HFFc6 (cell line): ENCODE measurements at regions not wholly inside any gene's neighbourhood (a gene's known extent, or its start where the extent isn't known, plus 50 kb on each side); places are given as distances from the start of the nearest gene placed in this dataset.

Source experiments
- DNase-seq: peaks from one replicate; pipeline ENCODE4 v3.0.0-alpha.2; 2018
- H3K27ac Mint-ChIP-seq: 2 replicates; pipeline ENCODE4 v1.8.0; 2020; ENCODE audit warnings: mild to moderate bottlenecking, mixed read lengths
- H3K27me3 Mint-ChIP-seq: 2 replicates; pipeline ENCODE4 v1.8.0; 2021; ENCODE audit warnings: mild to moderate bottlenecking, moderate library complexity, mixed read lengths; ENCODE audit not compliant: insufficient read depth
- H3K36me3 Mint-ChIP-seq: 2 replicates; pipeline ENCODE4 v1.8.0; 2021; ENCODE audit warnings: low read depth, mixed read lengths
- H3K4me1 Mint-ChIP-seq: 2 replicates; pipeline ENCODE4 v1.8.0; 2020; ENCODE audit warnings: low read depth, mixed read lengths
- H3K4me3 Mint-ChIP-seq: 2 replicates; pipeline ENCODE4 v1.8.0; 2020; ENCODE audit warnings: mild to moderate bottlenecking, moderate library complexity, mixed read lengths
- H3K9me3 Mint-ChIP-seq: 2 replicates; pipeline ENCODE4 v1.8.0; 2020; ENCODE audit warnings: mild to moderate bottlenecking, mixed read lengths
- TF ChIP-seq, protein P1 (sequence below): fragments of 200-600 bp; sonication (generic); IDR thresholded peaks from 2 replicates; pipeline ENCODE4 v1.5.0; 2021; ENCODE audit warnings: antibody characterized with exemption, mild to moderate bottlenecking

DNA sequence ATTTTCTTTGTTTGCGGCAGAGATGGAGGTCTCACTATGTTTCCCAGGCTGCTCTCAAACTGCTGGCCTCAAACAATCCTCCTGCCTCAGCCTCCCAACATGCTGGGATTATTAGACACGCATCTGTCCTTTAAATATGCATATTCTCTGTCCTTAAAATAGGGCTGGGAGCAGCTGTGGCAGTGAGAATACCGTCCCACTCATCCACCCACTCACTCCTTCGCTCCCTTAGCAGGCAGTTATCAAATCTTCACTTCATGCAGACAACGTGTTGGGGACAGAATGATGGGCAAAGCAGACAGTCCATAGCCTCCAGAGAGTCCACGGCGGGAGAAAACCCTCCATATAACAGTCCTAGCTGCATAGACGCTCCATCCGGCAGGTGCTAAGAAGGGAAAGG is 179.4 kb downstream of the ZBTB18 start:
- no peaks in the 10 kb centered on the region for H3K9me3 Mint-ChIP-seq
- TF ChIP-seq, protein P1, sequence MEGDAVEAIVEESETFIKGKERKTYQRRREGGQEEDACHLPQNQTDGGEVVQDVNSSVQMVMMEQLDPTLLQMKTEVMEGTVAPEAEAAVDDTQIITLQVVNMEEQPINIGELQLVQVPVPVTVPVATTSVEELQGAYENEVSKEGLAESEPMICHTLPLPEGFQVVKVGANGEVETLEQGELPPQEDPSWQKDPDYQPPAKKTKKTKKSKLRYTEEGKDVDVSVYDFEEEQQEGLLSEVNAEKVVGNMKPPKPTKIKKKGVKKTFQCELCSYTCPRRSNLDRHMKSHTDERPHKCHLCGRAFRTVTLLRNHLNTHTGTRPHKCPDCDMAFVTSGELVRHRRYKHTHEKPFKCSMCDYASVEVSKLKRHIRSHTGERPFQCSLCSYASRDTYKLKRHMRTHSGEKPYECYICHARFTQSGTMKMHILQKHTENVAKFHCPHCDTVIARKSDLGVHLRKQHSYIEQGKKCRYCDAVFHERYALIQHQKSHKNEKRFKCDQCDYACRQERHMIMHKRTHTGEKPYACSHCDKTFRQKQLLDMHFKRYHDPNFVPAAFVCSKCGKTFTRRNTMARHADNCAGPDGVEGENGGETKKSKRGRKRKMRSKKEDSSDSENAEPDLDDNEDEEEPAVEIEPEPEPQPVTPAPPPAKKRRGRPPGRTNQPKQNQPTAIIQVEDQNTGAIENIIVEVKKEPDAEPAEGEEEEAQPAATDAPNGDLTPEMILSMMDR = no peak
- H3K36me3 Mint-ChIP-seq = no peaks in the 10 kb centered on the region
- H3K27me3 Mint-ChIP-seq = peaks cover 11% of the 10 kb centered on the region
- no peak overlapping the region for H3K4me3 Mint-ChIP-seq
- no peak for DNase-seq
- H3K4me1 Mint-ChIP-seq = peaks cover 35% of the 10 kb centered on the region
- H3K27ac Mint-ChIP-seq = no peak overlapping the region

DNA sequence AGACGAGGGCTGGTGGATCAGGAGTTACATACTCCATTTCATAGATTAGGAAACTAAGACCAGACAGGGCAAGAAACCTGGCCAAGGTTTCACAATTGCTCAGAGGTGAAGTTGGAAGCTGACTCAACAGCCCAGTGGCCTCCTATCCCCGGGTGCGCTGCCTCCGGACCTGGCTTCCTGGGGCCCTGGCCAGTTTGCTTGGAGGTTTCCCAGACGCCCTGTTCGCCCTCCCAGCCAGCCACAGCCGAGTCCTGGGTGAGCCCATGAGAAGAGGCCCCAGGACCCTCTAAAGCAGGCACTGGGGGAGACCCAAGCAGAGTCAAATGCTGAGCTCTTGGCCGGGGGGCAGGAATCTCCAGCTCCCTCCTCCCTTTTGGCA is 180.1 kb downstream of the ZBTB18 start:
- no peaks in the 10 kb centered on the region for H3K9me3 Mint-ChIP-seq
- H3K27me3 Mint-ChIP-seq = peaks cover 11% of the 10 kb centered on the region
- DNase-seq = no peak
- H3K4me3 Mint-ChIP-seq = peak overlapping the region; percentile 86
- TF ChIP-seq, protein P1 = no peak
- H3K27ac Mint-ChIP-seq = peak overlapping the region; percentile 8; the same call in 1 of the 2 replicates
- H3K36me3 Mint-ChIP-seq = no peaks in the 10 kb centered on the region
- peaks cover 37% of the 10 kb centered on the region for H3K4me1 Mint-ChIP-seq

DNA sequence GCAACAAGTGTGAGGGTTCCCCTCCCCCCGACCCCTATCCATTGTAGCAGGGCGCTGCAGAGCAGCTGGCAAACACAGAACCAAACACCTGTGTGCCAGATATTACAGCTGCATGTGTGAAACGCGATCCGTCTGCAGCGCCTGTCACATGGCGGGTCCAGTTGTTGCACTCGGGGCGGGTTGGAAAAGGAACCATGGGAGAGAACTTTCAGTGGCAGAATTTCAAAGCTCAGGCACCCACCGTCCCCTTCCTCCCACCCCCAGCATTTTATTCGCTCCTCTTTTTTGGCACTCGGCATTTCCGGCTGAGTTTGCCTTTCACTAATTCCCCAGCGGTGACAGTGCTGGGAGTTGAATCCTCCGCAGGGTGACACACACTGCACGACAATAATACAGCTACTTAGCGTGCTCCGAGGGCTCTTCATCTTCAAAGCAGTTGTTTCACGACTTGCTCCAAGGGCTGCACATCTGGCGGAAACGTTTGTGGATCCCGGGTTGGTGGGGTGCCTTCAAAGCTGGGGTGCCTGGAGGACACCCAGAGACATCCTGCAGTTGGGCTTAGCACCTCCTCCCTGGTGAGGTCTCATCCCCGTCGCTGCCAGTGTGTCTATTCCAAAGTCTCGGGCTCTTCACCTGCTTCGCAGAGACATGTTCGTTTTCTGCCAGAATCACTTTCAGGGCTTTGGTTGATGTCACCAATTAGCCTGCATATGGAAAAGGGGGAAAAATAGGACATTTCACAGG is 180.7 kb downstream of the ZBTB18 start:
- peak; percentile 11 for DNase-seq
- no peaks in the 10 kb centered on the region for H3K9me3 Mint-ChIP-seq
- peaks cover 36% of the 10 kb centered on the region for H3K4me1 Mint-ChIP-seq
- H3K27ac Mint-ChIP-seq = peak overlapping the region; percentile 8; the same call in 1 of the 2 replicates
- TF ChIP-seq, protein P1 = no peak
- H3K36me3 Mint-ChIP-seq = no peaks in the 10 kb centered on the region
- peaks cover 11% of the 10 kb centered on the region for H3K27me3 Mint-ChIP-seq
- H3K4me3 Mint-ChIP-seq = peak overlapping the region; percentile 86

DNA sequence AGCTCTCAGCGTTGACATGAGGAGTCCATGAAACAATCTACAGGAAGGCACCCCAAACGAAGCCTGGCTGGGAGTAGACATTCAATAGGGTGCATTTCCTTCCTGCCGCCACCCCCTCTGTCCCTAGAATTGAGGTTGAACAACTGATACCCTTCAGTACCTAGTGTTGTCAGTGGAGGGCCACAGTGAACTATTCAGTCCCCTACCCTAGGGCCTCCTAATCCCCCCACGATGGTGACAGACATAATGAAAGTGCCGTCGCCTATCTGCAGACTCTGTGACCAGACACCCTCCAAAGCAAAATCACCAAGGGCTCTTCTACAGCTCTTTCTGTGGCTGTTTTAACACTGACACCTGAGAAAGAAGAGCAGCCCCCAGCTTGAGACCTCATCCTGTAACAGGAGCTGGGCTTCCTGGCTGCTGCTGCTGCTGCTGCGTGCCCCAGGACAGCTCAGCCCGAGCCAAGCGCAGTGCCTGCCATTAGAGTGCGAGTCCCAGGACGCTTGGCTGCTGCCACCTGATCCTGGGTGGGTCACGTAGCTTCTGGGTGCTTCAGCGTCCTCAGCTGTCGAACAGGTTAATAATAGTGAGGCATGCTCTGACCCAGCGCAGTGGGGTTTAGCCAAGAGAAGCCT is 183.0 kb downstream of the ZBTB18 start:
- no peaks in the 10 kb centered on the region for H3K9me3 Mint-ChIP-seq
- peaks cover 13% of the 10 kb centered on the region for H3K27me3 Mint-ChIP-seq
- no peak for DNase-seq
- no peak overlapping the region for H3K27ac Mint-ChIP-seq
- H3K4me3 Mint-ChIP-seq = no peak overlapping the region
- no peaks in the 10 kb centered on the region for H3K36me3 Mint-ChIP-seq
- TF ChIP-seq, protein P1 = no peak
- peaks cover 36% of the 10 kb centered on the region for H3K4me1 Mint-ChIP-seq

DNA sequence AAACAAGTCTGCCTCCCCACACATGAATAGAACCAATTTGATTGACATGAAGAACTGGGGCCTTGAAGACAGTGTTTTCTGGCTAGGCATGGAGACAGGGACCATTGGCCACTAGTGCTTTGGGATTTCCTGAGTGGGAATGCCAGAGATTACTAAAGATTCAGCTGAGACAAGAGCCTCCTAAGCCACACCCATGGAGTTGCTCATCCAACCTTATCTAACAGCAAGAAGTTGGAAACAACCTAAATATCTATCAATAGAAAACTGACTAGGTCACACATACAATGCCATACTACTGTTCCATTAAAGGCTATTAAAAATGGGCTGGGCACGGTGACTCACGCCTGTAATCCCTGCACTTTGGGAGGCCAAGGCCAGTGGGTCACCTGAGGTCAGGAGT is 184.1 kb downstream of the ZBTB18 start:
- no peaks in the 10 kb centered on the region for H3K9me3 Mint-ChIP-seq
- H3K4me1 Mint-ChIP-seq = peaks cover 40% of the 10 kb centered on the region
- no peaks in the 10 kb centered on the region for H3K36me3 Mint-ChIP-seq
- TF ChIP-seq, protein P1 = no peak
- no peak overlapping the region for H3K27ac Mint-ChIP-seq
- no peak for DNase-seq
- no peak overlapping the region for H3K4me3 Mint-ChIP-seq
- peaks cover 13% of the 10 kb centered on the region for H3K27me3 Mint-ChIP-seq
